HG02840 (cell line): ENCODE measurements at regions not wholly inside any gene's neighbourhood (a gene's known extent, or its start where the extent isn't known, plus 50 kb on each side); places are given as distances from the start of the nearest gene placed in this dataset.
"Not testable (repeated sequence)": the region's sequence is repeated elsewhere in the genome, so short reads cannot be mapped to it uniquely, and the experiment has no call there.

Source experiments
- ATAC-seq: cut with Tn5 transposase; IDR thresholded peaks from one replicate; pipeline ENCODE4 v1.9.1; 2021; ENCODE audit warnings: mild to moderate bottlenecking, moderate library complexity, moderate number of reproducible peaks; ENCODE audit not compliant: unreplicated experiment, low FRiP score

DNA sequence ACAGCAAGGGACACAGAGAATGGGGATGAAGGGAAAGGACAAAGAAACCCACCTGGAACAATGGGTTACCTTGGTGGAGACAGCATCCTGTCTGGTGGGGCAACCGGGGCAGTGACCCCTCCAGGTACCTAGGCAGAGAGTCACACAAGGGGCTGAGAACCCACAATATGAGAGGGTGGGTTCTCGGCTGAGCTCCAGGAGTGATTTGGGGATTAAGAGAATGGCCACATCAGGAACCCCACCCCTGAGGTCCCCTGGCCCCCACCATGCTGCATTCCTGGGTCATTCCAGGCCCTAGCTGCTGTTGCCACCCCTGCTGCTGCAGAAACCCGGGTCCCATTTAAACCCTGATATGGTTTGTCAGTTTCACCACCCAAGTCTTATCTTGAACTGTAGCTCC is 172.3 kb downstream of the RTP5 start:
- ATAC-seq: no peak

DNA sequence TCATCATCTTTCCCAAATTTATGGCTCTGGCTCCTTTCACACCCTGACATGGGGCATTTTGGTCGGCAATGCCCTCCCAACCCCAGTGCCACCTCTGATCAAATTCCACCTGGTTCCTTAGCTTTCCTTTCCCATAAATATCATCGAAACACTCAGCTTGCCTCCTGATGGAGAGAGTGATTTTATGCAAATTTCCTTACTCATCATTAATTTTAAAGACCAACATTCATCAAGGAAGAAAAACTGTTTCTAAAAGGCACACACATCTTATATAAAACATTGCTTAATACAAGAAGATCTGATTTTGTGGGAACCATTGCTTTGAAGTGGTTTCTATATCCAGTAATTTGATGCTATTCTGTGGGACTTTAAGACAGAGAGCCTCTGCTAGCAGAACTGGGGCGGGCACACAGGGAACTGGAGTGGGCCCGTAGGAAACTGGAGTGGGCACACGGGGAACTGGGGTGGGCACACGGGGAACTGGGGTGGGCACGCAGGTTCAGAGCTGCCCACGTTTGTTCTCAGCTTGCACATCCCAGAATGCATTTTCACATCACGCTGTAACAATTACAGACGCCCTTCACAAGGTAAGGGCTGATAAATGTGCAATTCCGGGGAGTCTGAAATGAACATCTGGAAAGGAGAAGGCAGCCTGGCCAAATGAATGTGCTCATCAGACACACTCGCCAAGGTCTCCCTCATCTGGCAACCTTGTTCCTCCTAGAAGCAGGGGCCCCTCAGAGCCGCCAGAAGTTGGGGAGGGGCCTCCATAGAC is 174.2 kb downstream of the RTP5 start:
- no peak for ATAC-seq

- no peak for ATAC-seq
Observed at GRCh38 chr2:242044313-242044590, 174.7 kb downstream of the RTP5 start.

DNA sequence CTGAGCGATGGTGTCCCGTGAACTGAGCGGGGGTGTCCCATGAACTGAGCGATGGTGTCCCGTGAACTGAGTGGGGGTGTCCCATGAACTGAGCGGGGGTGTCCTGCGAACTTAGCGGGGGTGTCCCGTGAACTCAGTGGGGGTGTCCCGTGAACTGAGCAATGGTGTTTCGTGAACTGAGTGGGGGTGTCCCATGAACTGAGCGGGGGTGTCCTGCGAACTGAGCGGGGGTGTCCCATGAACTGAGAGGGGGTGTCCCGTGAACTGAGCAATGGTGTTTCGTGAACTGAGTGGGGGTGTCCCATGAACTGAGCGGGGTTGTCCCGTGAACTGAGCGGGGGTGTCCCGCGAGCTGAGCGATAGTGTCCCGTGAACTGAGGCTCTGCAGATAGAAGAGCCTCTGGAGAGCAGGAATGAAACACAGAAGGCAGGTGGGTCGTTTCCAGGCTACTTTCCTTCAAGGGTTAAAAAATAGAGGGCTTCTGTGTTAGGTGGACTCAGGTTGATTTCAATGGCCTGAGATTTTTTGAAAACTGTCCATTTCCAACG is 176.1 kb downstream of the RTP5 start:
- ATAC-seq: not testable (repeated sequence)

- no peak for ATAC-seq
Observed at GRCh38 chr2:242046206-242046826, 176.8 kb downstream of the RTP5 start.

GRCh38 chr2:242047963-242048362 is 178.4 kb downstream of the RTP5 start:
- no peak for ATAC-seq

DNA sequence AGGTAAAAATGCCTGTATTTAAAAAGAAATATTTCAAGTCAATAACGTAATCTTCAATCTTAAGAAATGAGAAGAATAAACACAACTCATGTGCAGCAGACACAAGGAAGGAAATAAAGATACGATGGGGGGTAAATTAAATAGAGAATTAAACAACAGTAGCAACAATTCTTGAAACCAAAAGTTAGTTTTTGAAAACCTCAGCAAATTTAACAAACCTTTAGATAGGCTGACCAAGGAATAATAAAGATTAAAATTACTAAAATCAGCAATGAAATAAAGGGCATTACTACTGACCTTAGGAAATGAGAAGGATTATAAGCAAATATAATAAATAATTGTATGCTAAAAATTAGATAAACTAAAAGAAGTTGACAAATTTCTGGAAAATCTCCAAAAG is 178.9 kb downstream of the RTP5 start:
- ATAC-seq: no peak

DNA sequence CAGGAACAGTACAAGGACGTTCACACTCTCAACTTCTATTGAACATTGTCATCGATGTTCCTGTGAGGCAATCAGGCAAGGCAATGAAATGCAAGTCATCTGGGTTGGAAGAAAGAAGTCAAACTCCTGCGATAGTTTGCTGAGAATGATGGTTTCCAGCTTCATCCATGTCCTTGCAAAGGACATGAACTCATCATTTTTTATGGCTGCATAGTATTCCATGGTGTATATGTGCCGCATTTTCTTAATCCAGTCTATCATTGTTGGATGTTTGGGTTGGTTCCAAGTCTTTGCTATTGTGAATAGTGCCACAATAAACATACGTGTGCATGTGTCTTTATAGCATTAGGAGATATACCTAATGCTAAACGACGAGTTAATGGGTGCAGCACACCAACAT is 180.0 kb downstream of the RTP5 start:
- ATAC-seq: not testable (repeated sequence)

- ATAC-seq: no peak
Observed at GRCh38 chr2:242051463-242051862, 181.9 kb downstream of the RTP5 start.

- ATAC-seq: no peak
Observed at GRCh38 chr2:242052421-242052820, 182.9 kb downstream of the RTP5 start.

GRCh38 chr2:242053921-242054320 is 184.4 kb downstream of the RTP5 start:
- no peak for ATAC-seq

- ATAC-seq: no peak
Observed at GRCh38 chr2:242054406-242054805, 184.9 kb downstream of the RTP5 start.

- ATAC-seq: no peak
Observed at GRCh38 chr2:242054881-242055801, 185.6 kb downstream of the RTP5 start.

GRCh38 chr2:242056026-242056425 is 186.5 kb downstream of the RTP5 start:
- ATAC-seq: no peak

DNA sequence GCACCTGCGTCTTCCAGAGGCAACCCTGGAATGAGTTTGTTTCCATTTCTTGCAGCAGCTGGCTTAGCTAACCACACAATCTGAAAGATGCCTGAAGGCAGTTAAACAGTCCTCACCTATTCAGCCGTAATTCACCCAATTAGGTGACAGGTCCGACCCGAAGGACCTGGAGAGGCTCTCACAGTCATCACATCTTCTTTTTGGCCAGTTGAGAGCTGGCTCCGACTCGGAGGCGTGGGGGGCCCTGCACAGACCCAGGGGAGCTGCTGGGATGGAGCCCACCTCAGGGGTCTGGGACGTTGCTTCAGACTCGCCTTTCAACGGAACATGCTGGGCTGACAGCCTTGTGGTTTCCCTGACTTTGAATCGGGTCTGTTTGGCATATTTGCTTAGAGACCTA is 187.3 kb downstream of the RTP5 start:
- no peak for ATAC-seq

DNA sequence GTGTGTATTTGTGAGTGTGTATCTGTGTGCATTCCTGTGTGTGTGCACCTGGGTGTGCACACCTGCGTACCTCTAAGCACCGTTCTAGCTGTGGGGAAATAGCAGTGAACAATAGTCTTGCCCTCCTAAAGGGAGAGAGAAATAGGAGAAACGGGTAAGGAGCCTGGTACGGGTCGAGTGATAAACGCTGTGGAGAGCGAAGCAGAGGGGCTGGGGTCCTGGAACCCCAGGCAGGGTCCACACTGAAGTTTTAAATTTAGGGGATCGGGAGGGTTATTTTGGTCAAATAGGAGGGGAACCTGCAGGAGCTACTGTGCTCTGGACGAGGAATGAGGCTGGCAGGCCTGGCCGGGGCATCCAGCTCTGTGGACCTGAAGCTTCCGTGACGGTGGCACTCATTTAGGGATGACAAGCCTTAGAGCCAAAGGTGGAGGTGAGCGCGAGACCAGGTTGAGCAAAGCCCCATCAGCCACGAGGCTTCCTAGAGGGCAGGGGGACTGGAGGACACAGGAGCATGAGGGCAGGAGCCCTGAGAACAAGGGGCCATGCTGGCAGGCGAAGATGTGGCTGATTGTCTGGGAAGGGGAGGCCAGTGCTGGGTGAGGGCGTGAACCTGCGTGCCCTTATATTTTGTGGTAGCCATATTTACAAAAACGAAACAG is 188.0 kb downstream of the RTP5 start:
- ATAC-seq: no peak

GRCh38 chr2:242058116-242058680 is 188.7 kb downstream of the RTP5 start:
- no peak for ATAC-seq

- no peak for ATAC-seq
Observed at GRCh38 chr2:242059566-242059965, 190.0 kb downstream of the RTP5 start.

DNA sequence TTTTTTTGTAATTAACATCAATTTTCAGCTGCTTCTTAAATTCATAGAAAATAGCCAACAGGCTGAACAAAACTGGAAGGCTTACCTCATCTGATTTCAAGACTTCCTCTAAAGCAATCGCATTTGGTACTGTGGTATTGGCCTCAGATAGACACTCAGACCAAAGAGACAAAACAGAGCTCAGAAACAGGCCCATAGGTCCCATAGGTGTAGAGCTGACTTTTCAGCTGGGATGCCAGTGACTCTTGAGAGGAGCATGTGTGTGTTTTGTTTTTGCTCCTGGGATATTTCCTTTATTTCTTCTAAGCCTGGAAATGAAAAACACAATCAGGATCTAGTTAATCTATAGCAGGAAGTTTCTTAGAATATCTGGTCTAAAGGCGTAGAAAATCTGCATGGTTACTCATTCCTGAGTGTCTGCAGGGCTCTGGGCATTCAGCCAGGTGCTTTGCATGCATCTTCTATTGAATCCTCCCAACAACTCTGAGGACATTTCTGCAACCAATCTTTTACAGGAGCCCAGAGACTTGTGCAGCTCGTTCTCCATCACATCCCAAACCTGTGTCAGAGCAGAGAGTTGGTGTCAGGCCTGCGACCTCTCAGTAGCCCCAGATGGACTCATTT is 190.8 kb downstream of the RTP5 start:
- ATAC-seq: no peak

DNA sequence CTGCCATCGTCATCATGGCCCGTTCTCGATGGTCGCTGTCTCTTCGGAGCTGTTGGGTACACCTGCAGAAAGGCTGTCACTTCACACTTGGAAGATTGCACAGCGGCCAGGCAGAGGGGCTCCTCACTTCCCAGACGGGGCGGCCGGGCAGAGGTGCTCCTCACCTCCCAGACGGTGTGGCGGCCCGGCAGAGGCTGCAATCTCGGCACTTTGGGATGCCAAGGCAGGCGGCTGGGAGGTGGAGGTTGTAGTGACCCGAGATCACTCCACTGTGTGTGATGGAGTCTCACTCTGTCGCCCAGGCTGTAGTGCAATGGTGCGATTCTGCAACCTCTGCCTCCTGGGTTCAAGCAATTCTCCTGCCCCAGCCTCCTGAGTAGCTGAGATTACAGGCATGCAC is 192.4 kb downstream of the RTP5 start:
- ATAC-seq: not testable (repeated sequence)
